ENCODE measurements at regions not wholly inside any gene's neighbourhood (a gene's known extent, or its start where the extent isn't known, plus 50 kb on each side); places are given as distances from the start of the nearest gene placed in this dataset.

DNA sequence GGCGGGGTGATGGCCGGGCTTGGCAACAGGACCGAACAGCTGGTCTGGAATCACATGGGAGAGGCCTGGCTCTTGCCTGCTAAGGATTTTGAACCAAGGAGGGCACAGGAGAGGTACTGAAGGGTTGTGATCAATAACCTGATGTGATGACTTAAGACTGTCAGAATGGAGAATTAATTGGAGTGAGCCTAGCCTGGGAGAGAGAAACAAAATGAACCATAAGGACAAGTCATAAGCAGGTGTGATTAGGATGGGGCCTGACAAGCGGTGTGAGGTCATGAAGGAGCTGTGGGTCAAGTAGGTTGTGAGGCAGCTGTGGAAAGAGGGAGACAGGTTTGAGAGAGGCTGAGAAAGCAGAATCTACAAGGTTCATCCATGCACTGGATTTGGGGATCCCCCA, 104.6 kb downstream of the MED10 start:
- no peak overlapping the region for H3K9ac ChIP-seq (ENCODE audit: insufficient read depth, low read length)
- no peaks in the 10 kb centered on the region for H3K4me1 ChIP-seq (ENCODE audit: control insufficient read depth, extremely low read depth, insufficient read depth, low read length)
- no peak overlapping the region for H2AFZ ChIP-seq (ENCODE audit: low read length)
- H3K79me2 ChIP-seq (ENCODE audit: control insufficient read depth, insufficient read depth, low read length) = no peaks in the 10 kb centered on the region
- H3K27ac ChIP-seq (ENCODE audit: insufficient read depth, low read length) = no peak overlapping the region
- no peaks in the 10 kb centered on the region for H3K27me3 ChIP-seq (ENCODE audit: control insufficient read depth, insufficient read depth, low read length)
- no peaks in the 10 kb centered on the region for H3K9me3 ChIP-seq (ENCODE audit: control insufficient read depth, insufficient read depth, low read depth, low read length)
- TF ChIP-seq, protein P1, sequence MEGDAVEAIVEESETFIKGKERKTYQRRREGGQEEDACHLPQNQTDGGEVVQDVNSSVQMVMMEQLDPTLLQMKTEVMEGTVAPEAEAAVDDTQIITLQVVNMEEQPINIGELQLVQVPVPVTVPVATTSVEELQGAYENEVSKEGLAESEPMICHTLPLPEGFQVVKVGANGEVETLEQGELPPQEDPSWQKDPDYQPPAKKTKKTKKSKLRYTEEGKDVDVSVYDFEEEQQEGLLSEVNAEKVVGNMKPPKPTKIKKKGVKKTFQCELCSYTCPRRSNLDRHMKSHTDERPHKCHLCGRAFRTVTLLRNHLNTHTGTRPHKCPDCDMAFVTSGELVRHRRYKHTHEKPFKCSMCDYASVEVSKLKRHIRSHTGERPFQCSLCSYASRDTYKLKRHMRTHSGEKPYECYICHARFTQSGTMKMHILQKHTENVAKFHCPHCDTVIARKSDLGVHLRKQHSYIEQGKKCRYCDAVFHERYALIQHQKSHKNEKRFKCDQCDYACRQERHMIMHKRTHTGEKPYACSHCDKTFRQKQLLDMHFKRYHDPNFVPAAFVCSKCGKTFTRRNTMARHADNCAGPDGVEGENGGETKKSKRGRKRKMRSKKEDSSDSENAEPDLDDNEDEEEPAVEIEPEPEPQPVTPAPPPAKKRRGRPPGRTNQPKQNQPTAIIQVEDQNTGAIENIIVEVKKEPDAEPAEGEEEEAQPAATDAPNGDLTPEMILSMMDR (conservative IDR thresholded peaks at IDR 0.05 in 1 of 2, IDR thresholded peaks at IDR 0.05 in 1 of 2; ENCODE audit: low read depth in 1 of 2, low read length in 2 of 2) = no peak
- no peak for TF ChIP-seq EZH2 (IDR thresholded peaks at IDR 0.05; ENCODE audit: low read length, missing control alignments)
- H3K36me3 ChIP-seq (ENCODE audit: control insufficient read depth, insufficient read depth, low read length) = no peaks in the 10 kb centered on the region
- no peak for DNase-seq (ENCODE audit: low read depth in 2 of 2)
- H3K4me3 ChIP-seq (replicated peaks in 1 of 4; ENCODE audit: control extremely low read depth in 1 of 4, insufficient read depth in 1 of 4, low read depth in 3 of 4, low read length in 4 of 4) = no peak overlapping the region
- H3K4me2 ChIP-seq (ENCODE audit: extremely low read depth, insufficient read depth, low read length) = no peak overlapping the region
- no peaks in the 10 kb centered on the region for H4K20me1 ChIP-seq (ENCODE audit: control insufficient read depth, extremely low read depth, insufficient read depth, low read length)

DNA sequence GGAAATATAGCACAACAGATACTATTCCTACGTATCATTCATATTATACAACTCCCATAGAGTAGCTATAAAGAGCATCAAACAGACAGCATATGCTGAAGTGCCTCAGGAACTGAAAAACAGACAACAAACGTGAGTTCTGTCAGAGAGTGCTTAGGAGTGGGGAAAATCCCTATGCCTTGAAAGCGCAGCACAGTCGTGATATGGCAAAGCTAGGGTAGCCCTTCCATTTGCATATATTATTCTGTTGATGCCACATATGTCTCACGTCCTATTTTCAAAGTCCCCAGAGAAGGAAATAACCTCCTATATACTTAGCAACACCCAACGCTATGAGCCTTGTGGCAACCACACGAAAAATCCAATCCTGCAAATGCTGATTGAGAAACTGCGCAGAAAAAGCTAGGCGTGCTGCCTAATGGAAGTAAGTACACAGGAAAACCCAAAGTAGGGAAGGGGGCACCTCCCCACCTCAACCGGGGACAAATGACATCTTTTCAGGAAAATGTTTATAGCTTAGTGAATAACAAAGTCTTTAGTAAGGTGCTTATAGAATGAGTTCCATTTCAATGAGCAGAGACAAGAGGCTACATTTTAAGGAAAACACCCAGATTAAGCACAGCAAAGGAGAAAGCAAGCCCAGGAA, 105.1 kb downstream of the MED10 start:
- TF ChIP-seq, protein P1 (conservative IDR thresholded peaks at IDR 0.05 in 1 of 2, IDR thresholded peaks at IDR 0.05 in 1 of 2; ENCODE audit: low read depth in 1 of 2, low read length in 2 of 2) = no peak
- TF ChIP-seq EZH2 (IDR thresholded peaks at IDR 0.05; ENCODE audit: low read length, missing control alignments) = no peak
- Histone ChIP-seq H3K27me3 (ENCODE audit: control insufficient read depth, insufficient read depth, low read length) (no peaks in the 10 kb centered on the region), H2AFZ (ENCODE audit: low read length) (no peak overlapping the region), H3K4me3 (replicated peaks in 1 of 4; ENCODE audit: control extremely low read depth in 1 of 4, insufficient read depth in 1 of 4, low read depth in 3 of 4, low read length in 4 of 4) (no peak overlapping the region), H3K27ac (ENCODE audit: insufficient read depth, low read length) (no peak overlapping the region), H3K9ac (ENCODE audit: insufficient read depth, low read length) (no peak overlapping the region), H3K4me2 (ENCODE audit: extremely low read depth, insufficient read depth, low read length) (no peak overlapping the region), H3K36me3 (ENCODE audit: control insufficient read depth, insufficient read depth, low read length) (no peaks in the 10 kb centered on the region), H3K4me1 (ENCODE audit: control insufficient read depth, extremely low read depth, insufficient read depth, low read length) (no peaks in the 10 kb centered on the region), H3K9me3 (ENCODE audit: control insufficient read depth, insufficient read depth, low read depth, low read length) (no peaks in the 10 kb centered on the region), H4K20me1 (ENCODE audit: control insufficient read depth, extremely low read depth, insufficient read depth, low read length) (no peaks in the 10 kb centered on the region), H3K79me2 (ENCODE audit: control insufficient read depth, insufficient read depth, low read length) (no peaks in the 10 kb centered on the region)
- no peak for DNase-seq (ENCODE audit: low read depth in 2 of 2)

DNA sequence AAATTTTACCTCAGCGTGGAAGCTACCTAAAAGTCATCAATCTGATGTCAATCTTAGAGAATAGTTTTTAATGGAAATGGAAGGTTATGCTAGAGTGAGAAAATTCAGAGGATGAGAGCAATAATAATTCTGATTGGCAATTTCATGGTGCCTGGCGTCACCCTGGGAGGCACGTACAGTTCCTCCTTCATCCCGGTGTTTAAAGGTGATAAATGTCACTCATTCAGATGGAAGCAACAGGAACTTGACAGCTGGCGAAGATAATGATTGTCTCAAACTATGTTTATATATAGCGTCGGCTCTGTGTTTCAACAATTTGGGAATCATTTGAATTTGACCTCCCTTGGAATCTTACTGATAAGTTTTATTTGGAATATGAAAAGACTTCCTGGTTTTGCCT, 108.4 kb downstream of the MED10 start:
- Histone ChIP-seq H3K27me3 (ENCODE audit: control insufficient read depth, insufficient read depth, low read length) (no peaks in the 10 kb centered on the region), H3K9ac (ENCODE audit: insufficient read depth, low read length) (no peak overlapping the region), H3K4me1 (ENCODE audit: control insufficient read depth, extremely low read depth, insufficient read depth, low read length) (no peaks in the 10 kb centered on the region), H3K9me3 (ENCODE audit: control insufficient read depth, insufficient read depth, low read depth, low read length) (no peaks in the 10 kb centered on the region), H3K4me2 (ENCODE audit: extremely low read depth, insufficient read depth, low read length) (no peak overlapping the region), H4K20me1 (ENCODE audit: control insufficient read depth, extremely low read depth, insufficient read depth, low read length) (no peaks in the 10 kb centered on the region), H3K27ac (ENCODE audit: insufficient read depth, low read length) (no peak overlapping the region), H3K79me2 (ENCODE audit: control insufficient read depth, insufficient read depth, low read length) (no peaks in the 10 kb centered on the region), H3K36me3 (ENCODE audit: control insufficient read depth, insufficient read depth, low read length) (no peaks in the 10 kb centered on the region), H2AFZ (ENCODE audit: low read length) (no peak overlapping the region), H3K4me3 (replicated peaks in 1 of 4; ENCODE audit: control extremely low read depth in 1 of 4, insufficient read depth in 1 of 4, low read depth in 3 of 4, low read length in 4 of 4) (no peak overlapping the region)
- TF ChIP-seq EZH2 (IDR thresholded peaks at IDR 0.05; ENCODE audit: low read length, missing control alignments) = no peak
- TF ChIP-seq, protein P1 (conservative IDR thresholded peaks at IDR 0.05 in 1 of 2, IDR thresholded peaks at IDR 0.05 in 1 of 2; ENCODE audit: low read depth in 1 of 2, low read length in 2 of 2) = no peak
- DNase-seq (ENCODE audit: low read depth in 2 of 2) = no peak

Data from fibroblast of lung (primary cell).